ENCODE measurements at regions not wholly inside any gene's neighbourhood (a gene's known extent, or its start where the extent isn't known, plus 50 kb on each side); places are given as distances from the start of the nearest gene placed in this dataset.

DNA sequence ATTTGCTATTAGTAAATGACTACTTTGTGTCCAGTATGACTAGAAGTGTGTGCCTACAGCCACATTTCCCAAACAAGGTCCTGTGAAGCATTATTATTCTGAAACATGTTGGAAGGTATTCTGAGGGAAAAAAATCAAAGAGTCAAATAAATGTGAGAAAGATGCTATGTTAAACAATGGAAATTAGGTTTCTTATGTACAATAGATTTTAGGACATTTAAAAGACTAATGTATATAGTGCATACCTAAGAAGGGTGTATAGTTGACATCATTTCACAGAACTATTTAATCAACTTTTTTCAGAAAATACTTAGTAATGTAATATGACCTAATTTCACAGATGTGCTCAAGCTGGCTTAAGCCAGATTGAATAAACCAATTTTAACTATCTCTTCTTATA is 582.5 kb downstream of the USP25 start:
- no peak overlapping the region for H4K91ac ChIP-seq (ENCODE audit: low read depth, low read length, poor library complexity)
- H3K36me3 ChIP-seq (replicated peaks in 1 of 2; ENCODE audit: control insufficient read depth in 2 of 2, insufficient read depth in 2 of 2, low read length in 2 of 2), result no peaks in the 10 kb centered on the region
- no peaks in the 10 kb centered on the region for H3K27me3 ChIP-seq (ENCODE audit: control insufficient read depth in 3 of 3, insufficient read depth in 3 of 3, low read depth in 1 of 3, low read length in 3 of 3)
- no peak overlapping the region for H3K27ac ChIP-seq (replicated peaks; ENCODE audit: low read length)
- H3K4me3 ChIP-seq (ENCODE audit: low read length in 2 of 2), result no peak overlapping the region
- H4K8ac ChIP-seq (ENCODE audit: low read depth, low read length), result no peak overlapping the region
- no peak overlapping the region for H2BK120ac ChIP-seq (ENCODE audit: low read depth, low read length)
- no peak overlapping the region for H3K23ac ChIP-seq (ENCODE audit: low read depth, low read length, poor library complexity)
- H2AK5ac ChIP-seq (ENCODE audit: low read depth, low read length), result no peak overlapping the region
- no peak overlapping the region for H3K4me2 ChIP-seq (ENCODE audit: insufficient read depth, low read length, poor library complexity, severe bottlenecking)
- no peak overlapping the region for H2BK5ac ChIP-seq (ENCODE audit: low read length)
- H3K4me1 ChIP-seq (ENCODE audit: control insufficient read depth in 2 of 2, insufficient read depth in 1 of 2, low read depth in 1 of 2, low read length in 2 of 2), result peaks cover 5 to 26% of the 10 kb centered on the region in 2 donors
- H2BK15ac ChIP-seq (ENCODE audit: low read length), result no peak overlapping the region
- H2AFZ ChIP-seq (ENCODE audit: low read length), result no peak overlapping the region
- H3K79me1 ChIP-seq (ENCODE audit: low read depth, low read length), result no peaks in the 10 kb centered on the region
- H3K18ac ChIP-seq (ENCODE audit: low read length), result no peak overlapping the region
- no peak overlapping the region for H3K14ac ChIP-seq (ENCODE audit: low read length)
- no peaks in the 10 kb centered on the region for H3K9me3 ChIP-seq (replicated peaks in 1 of 2; ENCODE audit: control insufficient read depth in 2 of 2, insufficient read depth in 1 of 2, low read depth in 1 of 2, low read length in 2 of 2)
- no peak overlapping the region for H3K9ac ChIP-seq (ENCODE audit: low read depth, low read length, poor library complexity)
- DNase-seq (ENCODE audit: low spot score), result no peak
- H2BK12ac ChIP-seq (ENCODE audit: low read length), result no peak overlapping the region
- no peak overlapping the region for H3K4ac ChIP-seq (ENCODE audit: low read length)

DNA sequence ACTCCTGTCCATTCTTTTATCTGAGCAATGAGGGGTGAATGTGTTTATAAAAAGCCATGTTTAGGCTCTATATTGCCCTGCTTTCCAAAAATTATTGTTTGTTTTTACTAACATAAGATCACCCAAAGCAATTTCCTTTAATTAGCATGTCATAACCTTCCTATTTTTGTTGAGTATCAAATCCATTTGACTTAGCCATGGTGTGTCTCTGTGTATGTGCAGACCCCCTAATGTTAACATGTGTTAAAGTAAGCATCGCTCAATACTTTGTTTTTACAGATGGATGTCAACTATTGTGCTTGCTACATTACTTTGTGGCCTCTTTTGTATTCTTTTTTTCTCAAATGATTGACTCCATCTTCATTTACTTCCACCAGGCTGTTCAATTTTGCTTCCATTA is 585.4 kb downstream of the USP25 start:
- WGBS, 2 donors (ENCODE audit: extremely low coverage in 2 of 2, insufficient read length in 2 of 2, insufficient replicate concordance in 1 of 2), result no CpG with 5 or more reads among the region's 1 CpG

GRCh38 chr21:16318651-16319300 is 589.0 kb downstream of the USP25 start:
- H3K14ac ChIP-seq (ENCODE audit: low read length), result no peak overlapping the region
- H3K18ac ChIP-seq (ENCODE audit: low read length), result no peak overlapping the region
- no peak overlapping the region for H2BK15ac ChIP-seq (ENCODE audit: low read length)
- DNase-seq (ENCODE audit: low spot score), result no peak
- no peak overlapping the region for H4K91ac ChIP-seq (ENCODE audit: low read depth, low read length, poor library complexity)
- peaks cover 0 to 4% of the 10 kb centered on the region in 2 donors for H3K9me3 ChIP-seq (replicated peaks in 1 of 2; ENCODE audit: control insufficient read depth in 2 of 2, insufficient read depth in 1 of 2, low read depth in 1 of 2, low read length in 2 of 2)
- H3K4ac ChIP-seq (ENCODE audit: low read length), result no peak overlapping the region
- H2BK120ac ChIP-seq (ENCODE audit: low read depth, low read length), result no peak overlapping the region
- H3K36me3 ChIP-seq (replicated peaks in 1 of 2; ENCODE audit: control insufficient read depth in 2 of 2, insufficient read depth in 2 of 2, low read length in 2 of 2), result peaks cover 0 to 9% of the 10 kb centered on the region in 2 donors
- H3K4me3 ChIP-seq (ENCODE audit: low read length in 2 of 2), result no peak overlapping the region
- no peak overlapping the region for H3K9ac ChIP-seq (ENCODE audit: low read depth, low read length, poor library complexity)
- H2BK5ac ChIP-seq (ENCODE audit: low read length), result no peak overlapping the region
- H3K4me1 ChIP-seq (ENCODE audit: control insufficient read depth in 2 of 2, insufficient read depth in 1 of 2, low read depth in 1 of 2, low read length in 2 of 2), result peaks cover 1 to 8% of the 10 kb centered on the region in 2 donors
- no peak overlapping the region for H2AFZ ChIP-seq (ENCODE audit: low read length)
- no peaks in the 10 kb centered on the region for H3K27me3 ChIP-seq (ENCODE audit: control insufficient read depth in 3 of 3, insufficient read depth in 3 of 3, low read depth in 1 of 3, low read length in 3 of 3)
- no peak overlapping the region for H4K8ac ChIP-seq (ENCODE audit: low read depth, low read length)
- H2AK5ac ChIP-seq (ENCODE audit: low read depth, low read length), result no peak overlapping the region
- H3K27ac ChIP-seq (replicated peaks; ENCODE audit: low read length), result no peak overlapping the region
- no peak overlapping the region for H2BK12ac ChIP-seq (ENCODE audit: low read length)
- no peaks in the 10 kb centered on the region for H3K79me1 ChIP-seq (ENCODE audit: low read depth, low read length)
- no peak overlapping the region for H3K4me2 ChIP-seq (ENCODE audit: insufficient read depth, low read length, poor library complexity, severe bottlenecking)
- H3K23ac ChIP-seq (ENCODE audit: low read depth, low read length, poor library complexity), result no peak overlapping the region

More for the DNA sequence above, 585.4 kb downstream of the USP25 start:
- peaks cover 0 to 4% of the 10 kb centered on the region in 2 donors for H3K9me3 ChIP-seq (replicated peaks in 1 of 2; ENCODE audit: control insufficient read depth in 2 of 2, insufficient read depth in 1 of 2, low read depth in 1 of 2, low read length in 2 of 2)
- no peak overlapping the region for H3K4me3 ChIP-seq (ENCODE audit: low read length in 2 of 2)
- H3K14ac ChIP-seq (ENCODE audit: low read length), result no peak overlapping the region
- no peak overlapping the region for H2BK12ac ChIP-seq (ENCODE audit: low read length)
- H3K27me3 ChIP-seq (ENCODE audit: control insufficient read depth in 3 of 3, insufficient read depth in 3 of 3, low read depth in 1 of 3, low read length in 3 of 3), result no peaks in the 10 kb centered on the region
- no peaks in the 10 kb centered on the region for H3K79me1 ChIP-seq (ENCODE audit: low read depth, low read length)
- DNase-seq (ENCODE audit: low spot score), result no peak
- no peak overlapping the region for H4K91ac ChIP-seq (ENCODE audit: low read depth, low read length, poor library complexity)
- H3K27ac ChIP-seq (replicated peaks; ENCODE audit: low read length), result no peak overlapping the region
- H3K18ac ChIP-seq (ENCODE audit: low read length), result no peak overlapping the region
- no peak overlapping the region for H3K23ac ChIP-seq (ENCODE audit: low read depth, low read length, poor library complexity)
- no peak overlapping the region for H3K4ac ChIP-seq (ENCODE audit: low read length)
- no peak overlapping the region for H4K8ac ChIP-seq (ENCODE audit: low read depth, low read length)
- no peak overlapping the region for H2AK5ac ChIP-seq (ENCODE audit: low read depth, low read length)
- H2BK5ac ChIP-seq (ENCODE audit: low read length), result no peak overlapping the region
- H3K9ac ChIP-seq (ENCODE audit: low read depth, low read length, poor library complexity), result no peak overlapping the region
- H2AFZ ChIP-seq (ENCODE audit: low read length), result no peak overlapping the region
- H2BK15ac ChIP-seq (ENCODE audit: low read length), result no peak overlapping the region
- no peak overlapping the region for H3K4me2 ChIP-seq (ENCODE audit: insufficient read depth, low read length, poor library complexity, severe bottlenecking)
- H2BK120ac ChIP-seq (ENCODE audit: low read depth, low read length), result no peak overlapping the region
- peaks cover 0 to 5% of the 10 kb centered on the region in 2 donors for H3K36me3 ChIP-seq (replicated peaks in 1 of 2; ENCODE audit: control insufficient read depth in 2 of 2, insufficient read depth in 2 of 2, low read length in 2 of 2)
- peaks cover 1 to 26% of the 10 kb centered on the region in 2 donors for H3K4me1 ChIP-seq (ENCODE audit: control insufficient read depth in 2 of 2, insufficient read depth in 1 of 2, low read depth in 1 of 2, low read length in 2 of 2)

GRCh38 chr21:16320110-16320509 is 590.3 kb downstream of the USP25 start:
- DNase-seq (ENCODE audit: low spot score), result no peak
- H4K8ac ChIP-seq (ENCODE audit: low read depth, low read length), result no peak overlapping the region
- no peak overlapping the region for H3K4me2 ChIP-seq (ENCODE audit: insufficient read depth, low read length, poor library complexity, severe bottlenecking)
- no peaks in the 10 kb centered on the region for H3K27me3 ChIP-seq (ENCODE audit: control insufficient read depth in 3 of 3, insufficient read depth in 3 of 3, low read depth in 1 of 3, low read length in 3 of 3)
- no peak overlapping the region for H2AK5ac ChIP-seq (ENCODE audit: low read depth, low read length)
- H3K4me1 ChIP-seq (ENCODE audit: control insufficient read depth in 2 of 2, insufficient read depth in 1 of 2, low read depth in 1 of 2, low read length in 2 of 2), result peaks cover 1 to 7% of the 10 kb centered on the region in 2 donors
- H3K27ac ChIP-seq (replicated peaks; ENCODE audit: low read length), result no peak overlapping the region
- no peak overlapping the region for H3K9ac ChIP-seq (ENCODE audit: low read depth, low read length, poor library complexity)
- no peak overlapping the region for H4K91ac ChIP-seq (ENCODE audit: low read depth, low read length, poor library complexity)
- H3K23ac ChIP-seq (ENCODE audit: low read depth, low read length, poor library complexity), result no peak overlapping the region
- no peak overlapping the region for H3K4ac ChIP-seq (ENCODE audit: low read length)
- no peak overlapping the region for H3K18ac ChIP-seq (ENCODE audit: low read length)
- H3K36me3 ChIP-seq (replicated peaks in 1 of 2; ENCODE audit: control insufficient read depth in 2 of 2, insufficient read depth in 2 of 2, low read length in 2 of 2), result peaks cover 0 to 9% of the 10 kb centered on the region in 2 donors
- no peak overlapping the region for H2BK15ac ChIP-seq (ENCODE audit: low read length)
- H3K4me3 ChIP-seq (ENCODE audit: low read length in 2 of 2), result no peak overlapping the region
- no peaks in the 10 kb centered on the region for H3K79me1 ChIP-seq (ENCODE audit: low read depth, low read length)
- no CpG with 5 or more reads among the region's 1 CpG for WGBS, 2 donors (ENCODE audit: extremely low coverage in 2 of 2, insufficient read length in 2 of 2, insufficient replicate concordance in 1 of 2)
- peaks cover 0 to 4% of the 10 kb centered on the region in 2 donors for H3K9me3 ChIP-seq (replicated peaks in 1 of 2; ENCODE audit: control insufficient read depth in 2 of 2, insufficient read depth in 1 of 2, low read depth in 1 of 2, low read length in 2 of 2)
- no peak overlapping the region for H2BK5ac ChIP-seq (ENCODE audit: low read length)
- no peak overlapping the region for H3K14ac ChIP-seq (ENCODE audit: low read length)
- H2AFZ ChIP-seq (ENCODE audit: low read length), result no peak overlapping the region
- H2BK12ac ChIP-seq (ENCODE audit: low read length), result no peak overlapping the region
- no peak overlapping the region for H2BK120ac ChIP-seq (ENCODE audit: low read depth, low read length)

Measured in neuronal stem cell (in vitro differentiated cells).